NCI-H446 treated with DMSO at 0.1 percent for 48 hours (cell line): ENCODE measurements at regions not wholly inside any gene's neighbourhood (a gene's known extent, or its start where the extent isn't known, plus 50 kb on each side); places are given as distances from the start of the nearest gene placed in this dataset.

Experiments
- DNase-seq: peaks from one replicate; lab custom pipeline; 2025; lab: John Stamatoyannopoulos, UW

DNA sequence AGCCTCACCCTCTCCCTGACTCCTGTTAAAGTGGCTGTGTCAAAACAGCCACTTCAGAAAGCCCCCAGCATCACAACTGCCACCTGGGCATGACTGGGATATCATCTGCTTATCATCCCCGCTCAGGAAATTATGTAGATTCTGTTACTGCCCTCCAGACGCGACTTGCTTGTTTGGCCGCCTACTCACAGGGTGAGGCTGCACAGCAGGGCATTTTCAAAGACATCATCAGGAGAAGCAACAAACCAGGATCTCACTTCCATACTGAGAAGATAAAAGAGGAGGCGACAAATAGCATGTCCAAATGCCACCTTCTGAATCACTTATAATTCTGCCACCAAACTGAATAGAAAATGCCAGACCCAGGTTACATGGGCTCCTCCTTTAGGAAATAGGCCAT lies 94.8 kb downstream of the MIS18A start:
- no peak for DNase-seq

DNA sequence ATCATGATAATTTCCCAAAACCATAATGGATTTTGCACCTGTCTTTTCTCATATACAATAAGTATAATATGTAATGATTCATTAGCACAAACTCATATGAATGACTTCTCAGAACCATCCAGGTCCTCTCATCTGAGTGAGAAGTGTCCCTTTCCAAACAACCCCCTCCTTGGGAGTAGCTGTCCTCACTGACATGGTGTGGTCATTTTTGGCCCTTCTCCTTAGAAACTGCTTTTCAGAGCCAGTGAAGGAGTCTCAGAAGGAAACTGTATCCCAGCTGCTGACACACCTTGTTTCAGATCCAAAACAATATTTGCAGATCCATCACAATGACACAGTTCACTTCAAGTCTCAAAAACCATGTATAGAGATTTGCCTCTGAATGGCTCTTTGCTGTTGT lies 95.5 kb downstream of the MIS18A start:
- no peak for DNase-seq

DNA sequence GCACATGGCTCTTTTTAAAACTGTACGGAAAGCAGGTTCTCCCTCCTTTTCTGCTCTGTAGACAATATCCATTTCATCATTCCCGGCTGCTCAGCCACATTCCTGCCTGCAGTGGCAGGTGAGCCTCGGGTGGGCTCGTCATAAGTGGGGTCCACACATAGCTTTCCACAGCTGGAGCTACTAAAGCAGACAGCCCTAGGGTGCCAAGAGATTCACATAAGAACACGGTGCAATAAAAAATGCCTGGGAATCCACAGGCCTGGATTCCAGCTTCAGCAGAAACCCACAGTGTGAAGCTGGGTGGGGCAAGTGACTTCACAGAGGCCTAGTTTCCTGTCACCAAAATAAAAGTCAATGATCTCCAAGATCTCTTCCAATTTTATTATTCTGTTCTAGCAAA lies 96.4 kb downstream of the MIS18A start:
- DNase-seq: no peak

DNA sequence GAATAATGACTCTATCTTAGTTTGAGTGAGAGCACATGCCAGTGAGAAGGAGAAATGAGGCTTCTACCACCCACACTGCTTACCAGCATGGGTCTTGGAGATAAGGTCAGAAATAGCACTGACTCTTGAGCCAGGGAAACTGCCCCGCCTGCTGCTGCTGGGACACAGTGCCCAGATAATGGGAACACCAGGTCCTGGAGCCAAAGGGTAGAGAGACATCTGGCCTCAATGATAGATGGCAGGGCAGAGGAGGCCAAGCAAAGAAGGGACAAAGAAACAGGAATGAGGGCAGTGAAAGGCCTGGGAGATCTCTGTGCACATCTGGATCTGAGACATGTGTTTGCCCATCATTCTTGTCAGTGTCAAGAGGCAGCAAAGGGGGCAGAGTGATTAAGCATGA lies 97.4 kb downstream of the MIS18A start:
- no peak for DNase-seq

DNA sequence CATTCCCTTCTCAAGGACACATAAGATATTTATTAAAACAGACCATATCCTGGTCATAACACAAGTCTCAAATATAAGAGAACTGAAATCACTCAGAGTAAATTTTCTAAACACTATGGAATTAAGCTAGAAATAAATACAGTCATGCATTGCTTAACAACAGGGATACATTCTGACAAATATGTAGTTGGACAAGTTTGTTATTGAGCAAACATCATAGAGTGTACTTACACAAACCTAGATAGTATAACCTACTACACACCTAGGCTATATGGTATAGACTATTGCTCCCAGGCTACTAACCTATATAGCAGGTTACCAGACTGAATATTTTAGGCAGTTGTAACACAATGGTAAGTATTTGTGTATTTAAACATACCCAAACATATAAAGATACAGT lies 104.0 kb downstream of the MIS18A start:
- DNase-seq: no peak

DNA sequence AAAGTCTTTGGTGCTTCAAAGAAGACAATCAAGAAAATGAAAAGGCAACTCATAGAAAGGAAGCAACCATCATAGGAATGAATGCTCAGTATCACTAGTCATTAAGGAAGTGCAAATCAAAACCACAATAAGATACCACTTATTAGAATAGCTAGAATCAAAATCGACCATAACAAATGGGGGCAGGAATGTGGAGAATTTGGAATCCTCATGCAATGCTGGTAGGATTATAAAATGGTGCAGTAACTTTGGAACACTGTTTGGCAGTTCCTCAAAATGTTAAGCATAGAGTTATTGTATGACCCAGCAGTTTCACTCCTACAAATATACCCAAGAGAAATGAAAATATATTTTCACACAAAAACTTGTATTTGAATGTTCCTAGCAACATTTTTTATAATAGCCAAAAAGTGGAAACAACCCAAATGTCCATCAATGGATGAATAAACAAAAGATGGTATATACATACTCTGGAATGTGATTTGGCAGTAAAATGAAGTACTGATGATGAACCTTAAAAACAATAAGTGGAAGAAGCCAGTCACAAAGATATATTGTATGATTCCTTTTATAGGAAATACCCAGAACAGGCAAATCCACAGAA lies 105.6 kb downstream of the MIS18A start:
- no peak for DNase-seq

DNA sequence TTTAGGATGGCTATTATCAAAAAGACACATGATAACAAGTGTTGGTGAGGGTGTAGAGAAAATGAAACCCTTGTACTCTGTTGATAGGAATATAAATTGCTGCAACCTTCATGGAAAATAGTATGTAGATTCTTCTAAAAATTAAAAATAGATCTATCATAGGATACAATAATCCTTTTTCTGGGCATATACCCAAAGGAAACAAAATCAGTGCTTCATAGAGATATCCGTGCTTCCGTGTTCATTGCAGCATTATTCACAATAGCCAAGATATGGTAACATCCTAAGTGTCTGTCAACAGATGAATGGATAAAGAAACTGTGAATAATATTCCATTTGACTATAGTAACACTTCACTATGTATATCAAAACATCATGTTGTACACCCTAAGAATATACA lies 106.7 kb downstream of the MIS18A start:
- DNase-seq: no peak

DNA sequence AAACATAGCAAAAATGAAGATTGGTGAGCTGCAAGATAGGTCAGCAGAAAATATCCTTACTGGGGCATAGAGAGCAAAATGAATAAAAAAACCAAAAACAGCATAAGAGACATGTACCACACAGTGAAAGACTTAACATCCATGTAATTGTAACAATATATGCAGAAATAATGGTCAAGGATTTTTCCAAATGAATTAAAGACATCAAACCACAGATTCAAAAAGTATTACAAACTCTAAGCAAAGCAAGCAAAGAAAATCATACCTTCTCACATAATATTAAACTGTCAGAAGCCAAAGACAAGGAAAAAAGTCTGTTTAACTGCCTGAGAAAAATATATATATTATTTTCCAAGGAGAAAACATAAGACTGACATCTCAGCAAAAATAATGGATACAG lies 111.3 kb downstream of the MIS18A start:
- no peak for DNase-seq

DNA sequence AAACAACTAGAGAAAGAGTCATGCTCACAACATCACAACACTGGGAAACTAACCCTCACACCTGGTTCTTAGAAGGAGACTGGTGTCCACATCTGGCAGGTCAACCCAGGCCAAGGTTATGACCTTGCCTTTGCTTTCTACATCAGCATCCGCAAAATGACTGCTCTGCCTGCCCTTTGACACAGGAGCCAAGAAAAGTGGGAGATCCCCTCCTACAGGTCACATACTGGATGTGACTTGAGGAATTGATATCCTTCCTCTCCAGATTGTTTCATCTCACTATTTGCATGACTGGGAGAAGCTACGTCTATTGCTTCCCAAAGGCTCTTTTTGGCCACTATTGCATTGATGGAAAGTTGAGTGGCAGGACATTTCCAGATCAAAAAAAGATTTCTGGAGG lies 115.5 kb downstream of the MIS18A start:
- DNase-seq: no peak

DNA sequence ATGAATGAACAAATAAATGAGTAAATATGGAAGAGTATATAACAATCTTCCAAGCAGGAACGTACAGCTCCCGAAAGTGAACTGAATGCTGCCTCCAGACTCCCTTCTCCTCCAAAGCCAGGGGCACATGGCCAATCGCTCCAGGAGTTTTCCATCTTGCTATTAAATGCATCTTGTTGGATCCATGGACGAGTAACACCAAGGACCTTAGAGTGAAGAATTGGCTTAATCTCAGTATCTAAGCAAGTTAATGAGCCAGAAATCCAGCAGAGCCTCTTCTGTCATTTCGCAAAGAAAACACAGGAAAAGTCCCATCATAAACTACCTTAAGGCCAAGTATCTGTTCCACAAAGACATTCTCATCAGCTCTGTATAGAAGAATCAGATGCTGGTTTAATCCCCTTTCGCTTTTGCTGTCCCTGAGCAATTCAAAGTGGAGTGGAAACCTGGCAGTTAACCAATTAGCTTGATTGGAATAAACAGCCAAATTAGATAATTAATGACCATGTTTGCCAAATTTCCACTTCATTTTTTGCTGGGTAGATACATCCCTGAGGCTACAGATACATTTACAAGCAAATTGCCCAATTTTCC lies 116.0 kb downstream of the MIS18A start:
- peak; percentile 57 for DNase-seq

DNA sequence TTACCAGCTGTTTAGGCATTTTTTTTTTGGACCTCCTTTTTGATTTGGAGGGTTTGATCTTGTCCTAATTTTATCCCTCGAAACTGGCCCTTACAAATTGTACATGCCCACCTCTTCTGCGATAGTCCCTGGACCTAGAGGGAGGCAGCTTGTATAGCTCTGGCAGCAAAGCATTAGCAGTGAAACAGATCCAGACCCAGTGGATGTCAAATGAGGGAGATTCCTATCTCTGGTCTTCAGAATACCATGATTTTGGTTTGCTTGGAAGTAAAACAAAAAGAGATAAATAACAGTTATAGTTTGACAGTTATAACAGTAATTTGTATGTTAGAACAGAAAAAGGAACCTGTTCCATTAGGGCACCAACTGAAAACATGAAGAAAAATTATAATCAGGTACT lies 123.6 kb downstream of the MIS18A start:
- DNase-seq: no peak

DNA sequence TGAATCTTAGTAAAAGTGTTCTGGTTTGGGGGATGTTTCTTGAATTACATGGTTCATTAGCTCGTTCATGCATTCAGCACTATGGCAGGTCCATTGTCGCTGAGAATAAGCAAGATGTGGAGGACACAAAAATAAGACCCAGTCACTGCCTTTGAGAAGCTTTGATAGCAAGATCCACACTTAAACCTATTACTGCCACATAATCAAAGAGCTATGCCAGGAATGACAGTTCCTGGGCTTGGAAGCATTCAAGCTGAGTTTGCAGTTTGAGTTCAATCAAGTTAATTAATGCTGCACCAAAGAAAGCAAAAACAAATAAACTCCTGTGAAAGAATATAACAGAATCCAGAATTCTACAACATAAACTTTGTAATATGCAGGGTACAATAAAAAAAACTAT lies 131.8 kb downstream of the MIS18A start:
- no peak for DNase-seq

DNA sequence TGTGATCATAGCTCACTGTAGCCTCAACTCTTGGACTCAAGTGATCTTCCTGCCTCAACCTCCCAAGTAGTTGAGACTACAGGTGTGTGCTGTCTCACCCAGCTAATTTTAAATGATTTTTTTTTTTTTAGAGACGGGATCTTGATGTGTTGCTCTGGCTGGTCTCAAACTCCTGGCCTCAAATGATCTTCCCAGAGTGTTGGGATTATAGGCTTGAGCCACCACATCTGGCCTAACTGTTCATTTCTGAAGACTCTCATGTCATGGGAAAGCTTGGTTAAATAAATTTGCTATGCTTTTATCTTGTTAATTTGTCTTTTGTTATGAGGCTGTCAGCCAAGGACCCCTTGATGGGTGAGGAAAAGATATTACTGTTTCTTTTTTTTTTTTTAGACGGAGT lies 134.0 kb downstream of the MIS18A start:
- no peak for DNase-seq

DNA sequence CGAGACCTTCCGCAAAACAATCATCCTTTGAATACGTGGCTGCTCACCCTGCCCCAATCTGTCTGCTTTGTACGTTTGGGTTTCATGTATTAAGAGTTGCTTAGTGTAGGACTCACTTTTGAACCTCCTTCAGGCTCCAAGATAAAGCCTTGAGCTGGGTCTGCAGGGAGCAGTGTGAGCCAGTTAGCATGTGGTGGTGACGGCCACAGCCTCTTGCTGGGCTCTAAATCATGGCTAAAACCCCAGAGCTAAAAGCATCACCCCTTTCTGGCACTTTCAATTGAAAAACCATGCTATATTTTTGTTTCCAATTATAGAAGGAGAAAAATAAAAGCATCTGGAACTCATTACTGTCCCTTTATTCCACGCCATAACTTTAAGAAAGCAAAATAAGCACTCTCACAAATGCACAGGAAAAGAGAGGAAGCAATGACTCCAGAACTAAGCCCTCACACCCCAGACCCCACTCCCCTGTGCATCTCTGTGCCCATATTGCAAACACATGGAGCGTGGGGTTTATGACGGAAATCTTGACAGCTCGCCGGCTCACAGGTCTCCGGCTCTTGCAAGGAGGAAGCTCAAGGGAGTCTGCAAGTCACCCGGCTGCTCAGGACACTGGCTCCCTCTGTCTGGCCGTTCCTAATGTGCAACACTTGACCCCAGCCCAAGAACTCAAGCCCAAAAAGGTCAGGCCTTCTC lies 135.5 kb downstream of the MIS18A start:
- no peak for DNase-seq

DNA sequence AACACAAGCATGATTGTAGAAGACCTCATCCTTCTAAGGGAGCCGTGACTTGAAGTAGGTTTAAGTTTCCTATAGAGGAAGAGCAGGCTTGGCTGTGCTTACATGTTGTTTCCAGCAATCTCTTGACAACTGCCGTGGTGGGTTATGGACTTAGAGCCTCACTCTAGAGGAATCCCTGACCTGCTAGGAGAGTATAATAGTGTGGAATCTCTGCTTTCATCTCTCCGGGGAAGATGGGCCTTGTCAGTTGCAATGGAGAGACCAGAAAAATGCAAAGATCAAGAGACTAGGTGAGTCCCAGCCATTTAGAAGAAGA lies 137.6 kb downstream of the MIS18A start:
- no peak for DNase-seq

DNA sequence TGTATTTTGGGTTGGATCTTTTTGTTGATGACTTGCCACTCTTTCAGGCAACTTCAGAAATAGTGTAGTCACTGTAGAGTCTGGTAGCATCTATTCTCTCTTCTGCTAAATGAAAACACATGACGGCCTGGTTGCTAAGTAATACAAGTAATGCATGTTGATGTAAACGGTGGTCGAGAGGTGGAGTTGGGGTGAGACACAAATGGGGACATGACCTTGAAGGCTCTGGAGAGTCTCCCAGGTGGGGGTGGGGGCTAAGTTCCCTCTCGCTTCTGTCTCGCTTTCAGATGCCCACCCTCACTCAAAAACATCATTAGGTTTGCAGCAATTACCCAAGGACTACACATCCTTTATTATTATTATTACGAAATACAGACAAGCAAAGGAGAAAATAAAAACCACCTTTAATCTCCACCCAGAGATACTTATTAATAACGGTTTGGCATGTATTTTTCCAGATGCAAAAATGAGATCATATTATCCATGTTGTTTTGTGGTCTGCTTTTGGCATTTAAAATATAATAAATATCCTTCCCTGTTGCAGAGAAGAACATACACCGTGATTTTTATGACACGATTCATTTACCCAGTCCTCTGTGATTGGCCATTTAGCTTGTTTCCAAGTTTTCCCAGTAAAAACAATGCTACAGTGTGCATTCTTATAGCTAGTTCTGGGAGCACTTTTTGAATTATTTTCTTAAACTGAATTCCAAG lies 138.1 kb downstream of the MIS18A start:
- DNase-seq: no peak

DNA sequence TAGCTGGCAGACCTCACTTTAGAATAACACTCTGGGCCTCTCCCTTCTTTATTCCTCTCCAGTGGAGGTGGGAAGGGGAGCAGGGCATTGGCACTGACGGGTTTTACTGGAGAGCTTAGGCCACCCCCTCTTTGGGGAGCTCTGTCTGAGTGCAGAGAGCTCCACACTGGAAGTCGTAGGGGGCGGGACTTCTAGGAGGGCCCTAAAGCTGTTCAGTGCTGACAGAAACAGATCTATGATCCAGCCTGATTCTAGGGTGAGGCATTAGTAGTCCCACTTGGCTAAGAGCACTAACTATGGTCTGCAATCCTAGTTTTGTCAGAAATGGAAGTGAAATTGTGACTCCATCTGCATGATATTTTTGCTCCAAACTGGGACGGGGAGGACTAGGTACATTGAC lies 138.7 kb downstream of the MIS18A start:
- DNase-seq: no peak

DNA sequence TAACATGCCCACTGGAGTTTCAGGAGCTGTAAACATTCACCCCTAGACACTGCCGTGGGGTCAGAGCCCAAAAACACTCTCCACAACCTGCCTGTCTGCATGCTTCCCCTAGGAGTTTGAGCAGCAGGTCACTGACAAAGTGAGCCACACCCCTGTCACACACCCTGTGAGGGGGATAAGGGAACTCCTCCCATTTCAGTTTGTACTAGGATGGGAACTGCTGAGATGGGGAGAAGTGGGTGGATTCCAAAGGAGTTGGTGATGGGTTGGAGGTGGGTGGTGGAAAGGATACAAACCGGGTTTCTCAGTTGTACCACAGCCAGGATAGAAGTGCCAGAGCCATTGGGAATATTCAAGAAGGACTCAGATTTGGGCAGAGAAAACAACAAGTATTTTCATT lies 140.2 kb downstream of the MIS18A start:
- no peak for DNase-seq

DNA sequence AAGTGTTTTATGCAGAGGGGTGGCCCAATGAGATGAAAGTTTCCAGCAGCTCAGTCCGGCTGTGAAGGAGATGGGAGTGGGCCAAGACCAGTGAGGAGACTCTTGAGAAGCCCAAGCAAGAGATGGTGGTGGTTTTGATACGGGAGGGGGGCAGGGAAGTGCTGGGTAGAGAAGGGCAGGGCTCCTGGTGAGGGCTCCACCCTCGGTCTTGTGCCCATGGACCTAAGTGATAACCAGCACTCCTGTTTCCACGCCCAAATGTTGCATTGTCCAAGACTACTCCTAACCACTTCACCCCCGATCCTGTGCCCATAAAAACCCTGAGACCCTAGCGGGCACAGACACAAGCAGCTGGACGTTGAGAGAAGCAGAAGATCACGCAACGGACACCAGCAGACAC lies 140.9 kb downstream of the MIS18A start:
- DNase-seq: no peak

DNA sequence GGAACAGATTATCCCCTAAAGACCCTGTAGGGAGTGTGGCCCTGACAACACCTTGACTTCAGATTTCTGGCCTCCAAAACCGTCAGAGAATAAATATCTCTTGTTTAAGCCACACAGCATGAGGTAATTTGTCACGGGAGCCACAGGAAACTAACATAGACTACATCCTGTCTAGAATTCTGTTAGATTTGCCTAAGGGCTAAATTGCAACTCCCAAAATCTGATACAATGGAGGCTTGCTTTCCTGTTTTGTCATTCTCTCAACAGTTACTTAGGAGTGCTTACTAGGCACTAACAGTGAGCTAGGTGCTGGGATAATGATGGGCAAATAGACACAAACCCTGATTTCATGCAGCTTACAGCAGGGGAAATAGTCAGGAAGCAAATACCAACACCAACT lies 141.6 kb downstream of the MIS18A start:
- DNase-seq: no peak

DNA sequence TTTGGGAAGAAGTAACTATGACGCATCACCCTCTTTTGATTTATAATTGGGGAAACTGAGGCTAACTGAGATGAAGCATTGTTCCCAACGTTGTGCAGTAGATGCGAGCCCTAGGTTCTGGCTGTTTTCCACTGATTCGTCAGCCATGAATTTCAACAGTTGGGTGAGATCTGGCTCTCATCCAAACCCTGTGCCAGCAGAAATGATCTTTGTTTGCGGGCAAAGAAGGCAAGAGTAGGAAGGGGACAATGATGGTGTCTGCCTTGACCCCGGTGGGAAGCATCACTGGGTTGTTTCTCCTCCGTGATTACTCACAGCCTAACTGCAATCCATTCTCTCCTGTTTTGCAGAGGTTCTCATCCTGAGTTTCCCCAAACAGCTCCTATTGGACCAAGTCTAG lies 142.3 kb downstream of the MIS18A start:
- peak; percentile 27 for DNase-seq

DNA sequence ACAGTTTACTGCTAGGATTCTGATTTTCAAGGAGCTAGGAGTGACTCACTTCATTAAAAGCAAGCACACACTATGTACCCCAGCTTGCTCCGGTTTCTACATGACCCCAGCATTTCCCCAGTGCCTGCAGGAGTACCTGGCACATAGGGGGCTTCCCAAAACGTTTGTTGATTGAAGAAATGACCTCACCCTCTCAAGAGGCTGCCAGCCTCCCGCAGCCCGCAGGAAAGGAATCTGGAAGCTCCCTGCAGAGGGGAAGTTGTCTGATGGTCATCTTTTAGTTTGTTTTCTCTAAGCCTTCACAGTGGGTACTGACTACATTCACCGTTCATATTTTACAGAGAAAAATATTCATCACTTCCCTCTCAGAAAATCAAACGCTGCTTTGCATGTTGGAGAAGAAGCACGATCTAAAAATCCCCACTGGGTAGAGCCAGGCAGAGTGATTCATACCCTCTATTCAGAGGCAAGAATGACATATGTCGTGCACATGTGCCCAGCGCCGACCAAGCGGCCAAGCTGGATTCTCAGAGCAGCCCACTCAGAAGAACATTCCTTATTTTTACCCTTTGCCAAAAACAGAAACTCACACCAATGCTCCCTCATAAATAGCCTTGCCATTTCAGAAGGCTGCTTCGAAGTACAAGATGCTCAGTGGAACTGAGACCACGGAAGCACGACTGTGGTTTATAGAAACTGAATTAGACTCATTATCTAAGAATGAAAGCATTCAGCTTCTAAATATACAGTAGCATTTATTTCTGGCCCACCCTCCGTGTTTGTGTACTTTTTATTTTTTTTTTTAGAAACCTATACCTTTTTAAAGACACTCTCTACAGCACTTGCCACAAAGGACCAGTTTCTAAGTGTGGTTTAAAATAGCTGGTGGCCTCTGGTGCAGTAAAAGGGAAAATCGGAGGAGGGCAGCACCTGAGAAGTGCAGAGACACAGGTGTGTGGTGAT lies 143.2 kb downstream of the MIS18A start:
- DNase-seq: peak; percentile 85
